Keratinocyte (primary cell): ENCODE measurements at regions not wholly inside any gene's neighbourhood (a gene's known extent, or its start where the extent isn't known, plus 50 kb on each side); places are given as distances from the start of the nearest gene placed in this dataset.

ENCODE experiments used
- EZH2 ChIP-seq: IDR thresholded peaks from one replicate; pipeline ENCODE4 v1.6.1; 2012; ENCODE audit warnings: inconsistent platforms, mild to moderate bottlenecking, low read length, moderate library complexity
- TF ChIP-seq, protein P1 (sequence below), 3 experiments: IDR thresholded peaks in 1 of 3; conservative IDR thresholded peaks in 1 of 3; optimal IDR thresholded peaks in 1 of 3; 2 replicates in 2 of 3; 3 replicates in 1 of 3; pipeline versions ENCODE3 to v1.5.1; 2011; ENCODE audit warnings: low read length in 3 of 3, mild to moderate bottlenecking in 3 of 3, moderate library complexity in 2 of 3, control low read depth in 1 of 3, inconsistent platforms in 1 of 3; ENCODE audit not compliant: insufficient read depth in 2 of 3; ENCODE audit errors: extremely low read depth in 1 of 3

GRCh38 chr11:13184295-13184794, 93.2 kb upstream of the BMAL1 start:
- TF ChIP-seq, protein P1, sequence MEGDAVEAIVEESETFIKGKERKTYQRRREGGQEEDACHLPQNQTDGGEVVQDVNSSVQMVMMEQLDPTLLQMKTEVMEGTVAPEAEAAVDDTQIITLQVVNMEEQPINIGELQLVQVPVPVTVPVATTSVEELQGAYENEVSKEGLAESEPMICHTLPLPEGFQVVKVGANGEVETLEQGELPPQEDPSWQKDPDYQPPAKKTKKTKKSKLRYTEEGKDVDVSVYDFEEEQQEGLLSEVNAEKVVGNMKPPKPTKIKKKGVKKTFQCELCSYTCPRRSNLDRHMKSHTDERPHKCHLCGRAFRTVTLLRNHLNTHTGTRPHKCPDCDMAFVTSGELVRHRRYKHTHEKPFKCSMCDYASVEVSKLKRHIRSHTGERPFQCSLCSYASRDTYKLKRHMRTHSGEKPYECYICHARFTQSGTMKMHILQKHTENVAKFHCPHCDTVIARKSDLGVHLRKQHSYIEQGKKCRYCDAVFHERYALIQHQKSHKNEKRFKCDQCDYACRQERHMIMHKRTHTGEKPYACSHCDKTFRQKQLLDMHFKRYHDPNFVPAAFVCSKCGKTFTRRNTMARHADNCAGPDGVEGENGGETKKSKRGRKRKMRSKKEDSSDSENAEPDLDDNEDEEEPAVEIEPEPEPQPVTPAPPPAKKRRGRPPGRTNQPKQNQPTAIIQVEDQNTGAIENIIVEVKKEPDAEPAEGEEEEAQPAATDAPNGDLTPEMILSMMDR (optimal IDR thresholded peaks at IDR 0.05 in 1 of 3, IDR thresholded peaks at IDR 0.05 in 1 of 3, conservative IDR thresholded peaks at IDR 0.05 in 1 of 3; ENCODE audit: extremely low read depth in 1 of 3, insufficient read depth in 2 of 3, low read length in 3 of 3), result no peak
- no peak for TF ChIP-seq EZH2
